Nephron progenitor cell (in vitro differentiated cells): ENCODE measurements at regions not wholly inside any gene's neighbourhood (a gene's known extent, or its start where the extent isn't known, plus 50 kb on each side); places are given as distances from the start of the nearest gene placed in this dataset.

ENCODE experiments used
- DNase-seq: peaks from one replicate; pipeline ENCODE4 v3.0.0; 2021
- H3K27ac Mint-ChIP-seq: 2 replicates; pipeline ENCODE4 v1.8.0; 2021; ENCODE audit warnings: mild to moderate bottlenecking, moderate library complexity, mixed read lengths
- H3K27me3 Mint-ChIP-seq: 2 replicates; pipeline ENCODE4 v1.8.0; 2021; ENCODE audit warnings: mild to moderate bottlenecking, low read depth, mixed read lengths; ENCODE audit not compliant: poor library complexity
- H3K36me3 Mint-ChIP-seq: 2 replicates; pipeline ENCODE4 v1.8.0; 2021; ENCODE audit warnings: low read depth, mixed read lengths
- H3K4me1 Mint-ChIP-seq: 2 replicates; pipeline ENCODE4 v1.8.0; 2021; ENCODE audit warnings: mixed read lengths
- H3K4me3 Mint-ChIP-seq: 2 replicates; pipeline ENCODE4 v1.8.0; 2021; ENCODE audit warnings: mild to moderate bottlenecking, moderate library complexity, mixed read lengths
- H3K9me3 Mint-ChIP-seq: 2 replicates; pipeline ENCODE4 v1.8.0; 2021; ENCODE audit warnings: mild to moderate bottlenecking, moderate library complexity, mixed read lengths
- TF ChIP-seq, protein P1 (sequence below): fragments of 200-600 bp; sonication (generic); IDR thresholded peaks from 2 replicates; pipeline ENCODE4 v1.5.0; 2021; ENCODE audit warnings: antibody characterized with exemption

DNA sequence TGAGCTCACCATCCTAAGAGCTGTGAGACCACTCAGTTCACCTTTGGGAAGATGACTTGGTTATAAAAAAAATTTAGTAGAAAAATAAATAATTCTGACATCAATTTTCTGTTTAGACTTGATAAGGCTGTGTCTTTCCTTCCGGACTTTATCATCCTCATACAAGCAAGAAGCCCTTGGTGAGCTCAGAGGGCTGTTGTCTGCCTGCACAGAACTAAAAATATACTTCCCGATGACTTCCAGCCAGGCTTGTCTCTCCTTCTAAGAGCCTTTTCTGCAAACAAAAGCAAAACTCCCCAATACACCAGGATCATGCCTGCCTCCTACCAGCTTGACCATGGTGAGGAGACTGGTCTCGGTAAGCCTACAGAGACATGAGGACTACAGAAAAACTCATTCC, 58.3 kb upstream of the PHOX2B start:
- H3K27ac Mint-ChIP-seq = no peak overlapping the region
- no peaks in the 10 kb centered on the region for H3K9me3 Mint-ChIP-seq
- TF ChIP-seq, protein P1, sequence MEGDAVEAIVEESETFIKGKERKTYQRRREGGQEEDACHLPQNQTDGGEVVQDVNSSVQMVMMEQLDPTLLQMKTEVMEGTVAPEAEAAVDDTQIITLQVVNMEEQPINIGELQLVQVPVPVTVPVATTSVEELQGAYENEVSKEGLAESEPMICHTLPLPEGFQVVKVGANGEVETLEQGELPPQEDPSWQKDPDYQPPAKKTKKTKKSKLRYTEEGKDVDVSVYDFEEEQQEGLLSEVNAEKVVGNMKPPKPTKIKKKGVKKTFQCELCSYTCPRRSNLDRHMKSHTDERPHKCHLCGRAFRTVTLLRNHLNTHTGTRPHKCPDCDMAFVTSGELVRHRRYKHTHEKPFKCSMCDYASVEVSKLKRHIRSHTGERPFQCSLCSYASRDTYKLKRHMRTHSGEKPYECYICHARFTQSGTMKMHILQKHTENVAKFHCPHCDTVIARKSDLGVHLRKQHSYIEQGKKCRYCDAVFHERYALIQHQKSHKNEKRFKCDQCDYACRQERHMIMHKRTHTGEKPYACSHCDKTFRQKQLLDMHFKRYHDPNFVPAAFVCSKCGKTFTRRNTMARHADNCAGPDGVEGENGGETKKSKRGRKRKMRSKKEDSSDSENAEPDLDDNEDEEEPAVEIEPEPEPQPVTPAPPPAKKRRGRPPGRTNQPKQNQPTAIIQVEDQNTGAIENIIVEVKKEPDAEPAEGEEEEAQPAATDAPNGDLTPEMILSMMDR = no peak
- H3K27me3 Mint-ChIP-seq = peaks cover 25% of the 10 kb centered on the region
- no peaks in the 10 kb centered on the region for H3K36me3 Mint-ChIP-seq
- DNase-seq = no peak
- H3K4me3 Mint-ChIP-seq = no peak overlapping the region
- no peaks in the 10 kb centered on the region for H3K4me1 Mint-ChIP-seq

GRCh38 chr4:41802590-41802989, 54.1 kb upstream of the PHOX2B start:
- no peak overlapping the region for H3K27ac Mint-ChIP-seq
- no peak overlapping the region for H3K4me3 Mint-ChIP-seq
- no peaks in the 10 kb centered on the region for H3K36me3 Mint-ChIP-seq
- TF ChIP-seq, protein P1 = no peak
- peaks cover 43% of the 10 kb centered on the region for H3K27me3 Mint-ChIP-seq
- DNase-seq = no peak
- no peaks in the 10 kb centered on the region for H3K4me1 Mint-ChIP-seq
- H3K9me3 Mint-ChIP-seq = no peaks in the 10 kb centered on the region

DNA sequence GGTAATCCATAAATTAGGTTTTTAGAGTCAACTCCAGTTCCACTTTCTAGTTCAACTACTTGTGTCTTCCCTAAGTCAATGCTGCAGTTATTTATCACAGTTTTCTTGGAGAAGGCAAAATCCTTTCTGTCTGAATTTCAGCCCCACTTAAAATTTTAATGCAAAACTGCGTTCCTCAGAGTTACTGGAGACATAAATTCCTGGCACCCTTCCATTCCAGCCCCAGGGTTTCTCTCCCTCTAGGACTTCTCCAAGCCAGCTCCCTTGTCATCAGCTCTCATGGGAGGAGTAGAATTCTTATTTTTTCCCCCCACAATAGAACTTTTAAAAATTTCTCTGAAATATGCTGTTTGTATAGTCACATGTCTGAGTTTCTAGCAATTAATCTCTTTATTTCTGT, 50.6 kb upstream of the PHOX2B start:
- no peak overlapping the region for H3K27ac Mint-ChIP-seq
- no peaks in the 10 kb centered on the region for H3K36me3 Mint-ChIP-seq
- no peak for DNase-seq
- peaks cover 7% of the 10 kb centered on the region for H3K4me1 Mint-ChIP-seq
- H3K27me3 Mint-ChIP-seq = peaks cover 61% of the 10 kb centered on the region
- no peak overlapping the region for H3K4me3 Mint-ChIP-seq
- TF ChIP-seq, protein P1 = no peak
- no peaks in the 10 kb centered on the region for H3K9me3 Mint-ChIP-seq
